OCI-LY1 (cell line): ENCODE measurements at regions not wholly inside any gene's neighbourhood (a gene's known extent, or its start where the extent isn't known, plus 50 kb on each side); places are given as distances from the start of the nearest gene placed in this dataset.

Experiments
- H2AFZ ChIP-seq: fragments of 200-600 bp; sonication (generic), shearing (Covaris generic); 2 replicates; pipeline ENCODE4 v1.6.0; 2014; ENCODE audit warnings: antibody characterized with exemption, mild to moderate bottlenecking, low read length
- H3F3A ChIP-seq: fragments of 200-600 bp; sonication (generic), shearing (Covaris generic); 2 replicates; pipeline ENCODE4 v1.6.0; 2014; ENCODE audit warnings: mild to moderate bottlenecking, antibody characterized with exemption, low read length, moderate library complexity; ENCODE audit not compliant: insufficient read depth
- H3K27ac ChIP-seq: fragments of 200-600 bp; sonication (generic); 2 replicates; pipeline ENCODE4 v1.5.1; 2014; ENCODE audit warnings: low read length, mixed run types, mild to moderate bottlenecking, low read depth; ENCODE audit not compliant: poor library complexity, severe bottlenecking
- H3K27me3 ChIP-seq: fragments of 200-600 bp; sonication (generic); 2 replicates; pipeline ENCODE4 v1.6.0; 2014; ENCODE audit warnings: antibody characterized with exemption, mild to moderate bottlenecking, low read length, moderate library complexity; ENCODE audit not compliant: insufficient read depth
- H3K36me3 ChIP-seq: fragments of 200-600 bp; sonication (generic); 2 replicates; pipeline ENCODE4 v1.6.1; 2014; ENCODE audit warnings: mild to moderate bottlenecking, antibody characterized with exemption, low read length, moderate library complexity, mixed read lengths; ENCODE audit not compliant: insufficient read depth
- H3K4me1 ChIP-seq: fragments of 200-600 bp; sonication (generic); 2 replicates; pipeline ENCODE4 v1.5.1; 2014; ENCODE audit warnings: mild to moderate bottlenecking, low read length, moderate library complexity; ENCODE audit not compliant: insufficient read depth, severe bottlenecking
- H3K4me2 ChIP-seq: fragments of 200-600 bp; sonication (generic), shearing (Covaris generic); 2 replicates; pipeline ENCODE4 v1.6.1; 2014; ENCODE audit warnings: low read length
- H3K4me3 ChIP-seq: fragments of 200-600 bp; sonication (generic); 2 replicates; pipeline ENCODE4 v1.5.1; 2014; ENCODE audit warnings: low read length, low read depth, mild to moderate bottlenecking, mixed read lengths; ENCODE audit not compliant: poor library complexity, severe bottlenecking
- H3K79me2 ChIP-seq: fragments of 200-600 bp; shearing (Covaris generic); 2 replicates; pipeline ENCODE4 v1.6.1; 2016; ENCODE audit warnings: mixed run types, low read length, mixed read lengths; ENCODE audit not compliant: insufficient read depth
- H3K9ac ChIP-seq: fragments of 200-600 bp; sonication (generic), shearing (Covaris generic); 2 replicates; pipeline ENCODE4 v1.6.1; 2014; ENCODE audit warnings: mild to moderate bottlenecking, low read length, mixed read lengths
- H3K9me2 ChIP-seq: fragments of 200-600 bp; sonication (generic), shearing (Covaris generic); 2 replicates; pipeline ENCODE4 v1.6.1; 2014; ENCODE audit warnings: low read depth, mild to moderate bottlenecking, low read length, mixed read lengths
- H3K9me3 ChIP-seq: fragments of 200-600 bp; shearing (Covaris generic); 2 replicates; pipeline ENCODE4 v1.6.1; 2014; ENCODE audit warnings: low read length, mixed read lengths
- H4K20me1 ChIP-seq: fragments of 200-600 bp; sonication (generic), shearing (Covaris generic); 2 replicates; pipeline ENCODE4 v1.6.0; 2016; ENCODE audit warnings: mild to moderate bottlenecking, low read length; ENCODE audit not compliant: insufficient read depth
- CTCF ChIP-seq: fragments of 200-600 bp; sonication (generic), shearing (Covaris generic); IDR thresholded peaks from 2 replicates; pipeline ENCODE4 v1.5.1; 2017; ENCODE audit warnings: mild to moderate bottlenecking, antibody characterized with exemption, low read length, moderate library complexity, mixed read lengths
- EZH2 ChIP-seq: fragments of 200-600 bp; sonication (generic), shearing (Covaris generic); IDR thresholded peaks from 2 replicates; pipeline ENCODE4 v1.8.0; 2017; ENCODE audit warnings: borderline replicate concordance, mixed run types, mild to moderate bottlenecking, antibody characterized with exemption, low read length, moderate library complexity, mixed read lengths

- Histone ChIP-seq H3K79me2 (no peaks in the 10 kb centered on the region), H3K9me3 (no peaks in the 10 kb centered on the region), H3K9ac (no peak overlapping the region), H3K9me2 (no peaks in the 10 kb centered on the region), H3F3A (no peaks in the 10 kb centered on the region), H3K27ac (no peak overlapping the region), H3K27me3 (no peaks in the 10 kb centered on the region), H3K4me2 (no peak overlapping the region), H3K36me3 (no peaks in the 10 kb centered on the region), H3K4me1 (no peaks in the 10 kb centered on the region), H2AFZ (no peak overlapping the region), H3K4me3 (no peak overlapping the region), H4K20me1 (no peaks in the 10 kb centered on the region)
- TF ChIP-seq CTCF (no peak), EZH2 (no peak)
These were observed 181.1 kb upstream of the COPS8 start for GRCh38 chr2:236904389-236905263.

DNA sequence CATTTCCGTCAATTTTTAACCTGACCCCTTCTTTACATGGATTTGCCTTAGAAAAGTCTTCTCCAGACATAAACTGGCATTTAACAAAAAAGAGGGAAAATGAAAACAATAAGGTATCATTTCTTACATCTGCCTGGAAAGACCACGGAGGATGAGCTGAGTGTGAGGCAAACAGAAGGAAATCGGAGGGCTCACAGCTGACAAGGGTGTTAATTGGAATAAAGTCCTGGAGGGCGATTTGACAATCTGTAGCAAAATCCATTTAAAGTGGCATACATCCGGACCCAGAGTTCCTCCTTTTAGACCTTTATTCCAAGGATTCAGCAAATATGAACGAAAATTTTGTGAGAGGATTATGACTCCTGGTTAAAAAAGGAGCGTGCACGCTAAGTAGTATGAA is 179.7 kb upstream of the COPS8 start:
- TF ChIP-seq EZH2 (no peak), CTCF (no peak)
- Histone ChIP-seq H3F3A (no peaks in the 10 kb centered on the region), H3K36me3 (no peaks in the 10 kb centered on the region), H3K27me3 (no peaks in the 10 kb centered on the region), H3K4me3 (no peak overlapping the region), H3K79me2 (no peaks in the 10 kb centered on the region), H2AFZ (no peak overlapping the region), H3K9me2 (no peaks in the 10 kb centered on the region), H3K9ac (no peak overlapping the region), H4K20me1 (no peaks in the 10 kb centered on the region), H3K4me2 (no peak overlapping the region), H3K4me1 (no peaks in the 10 kb centered on the region), H3K9me3 (no peaks in the 10 kb centered on the region), H3K27ac (no peak overlapping the region)

- H3K27ac ChIP-seq = no peak overlapping the region
- no peaks in the 10 kb centered on the region for H3K27me3 ChIP-seq
- no peak for TF ChIP-seq CTCF
- no peak for TF ChIP-seq EZH2
These were observed 177.1 kb upstream of the COPS8 start for GRCh38 chr2:236908439-236909192.

More at GRCh38 chr2:236908439-236909192, 177.1 kb upstream of the COPS8 start:
- Histone ChIP-seq H3K9me3 (no peaks in the 10 kb centered on the region), H4K20me1 (no peaks in the 10 kb centered on the region), H3K79me2 (no peaks in the 10 kb centered on the region), H3K4me1 (no peaks in the 10 kb centered on the region), H3K4me2 (no peak overlapping the region), H3K36me3 (no peaks in the 10 kb centered on the region), H3K9ac (no peak overlapping the region), H3K4me3 (no peak overlapping the region), H3F3A (no peaks in the 10 kb centered on the region), H3K9me2 (no peaks in the 10 kb centered on the region), H2AFZ (no peak overlapping the region)
